WTC11 (cell line): ENCODE measurements at regions not wholly inside any gene's neighbourhood (a gene's known extent, or its start where the extent isn't known, plus 50 kb on each side); places are given as distances from the start of the nearest gene placed in this dataset.

Experiments used
- ATAC-seq: fragments of 200-7000 bp; cut with Tn5 transposase; 2 replicates; pipeline ENCODE4 v1.10.0; 2021; ENCODE audit warnings: mild to moderate bottlenecking, moderate library complexity
- CTCF ChIA-PET: fragments of 300-600 bp; sonication (Branson Sonifier 250); formaldehyde crosslinking; loops from one replicate; lab custom pipeline; 2021; ENCODE audit warnings: antibody characterized with exemption; lab: Charles Lee
- POLR2A ChIA-PET: fragments of 350-600 bp; sonication (Branson Sonifier 250); formaldehyde crosslinking; loops from one replicate; lab custom pipeline; 2021; ENCODE audit warnings: antibody characterized with exemption; lab: Charles Lee
- DNase-seq: peaks from one replicate; pipeline ENCODE4 v3.0.0; 2021; ENCODE audit warnings: low spot score
- H3K27ac Mint-ChIP-seq: 2 replicates; pipeline ENCODE4 v1.8.0; 2021; ENCODE audit warnings: mixed read lengths
- H3K27me3 Mint-ChIP-seq: 2 replicates; pipeline ENCODE4 v1.8.0; 2021; ENCODE audit warnings: low read depth, mild to moderate bottlenecking, moderate library complexity, mixed read lengths
- H3K36me3 Mint-ChIP-seq: 2 replicates; pipeline ENCODE4 v1.8.0; 2021; ENCODE audit warnings: mixed read lengths
- H3K4me1 Mint-ChIP-seq: 2 replicates; pipeline ENCODE4 v1.8.0; 2022; ENCODE audit warnings: mixed read lengths
- H3K4me3 Mint-ChIP-seq: 2 replicates; pipeline ENCODE4 v1.8.0; 2021; ENCODE audit warnings: mild to moderate bottlenecking, moderate library complexity, mixed read lengths
- H3K9me3 Mint-ChIP-seq: 2 replicates; pipeline ENCODE4 v1.8.0; 2021; ENCODE audit warnings: mixed read lengths
- ELF4 ChIP-seq: sonication (generic); formaldehyde crosslinking; IDR thresholded peaks from 2 replicates; pipeline ENCODE4 v1.8.1; 2022; ENCODE audit warnings: low read depth, mild to moderate bottlenecking, moderate library complexity, missing genetic modification reagents
- FOXP1 ChIP-seq: sonication (generic); formaldehyde crosslinking; IDR thresholded peaks from 2 replicates; pipeline ENCODE4 v1.8.0; 2022; ENCODE audit warnings: missing genetic modification reagents, mild to moderate bottlenecking, moderate library complexity, borderline replicate concordance
- IRF2 ChIP-seq: sonication (generic); formaldehyde crosslinking; IDR thresholded peaks from 2 replicates; pipeline ENCODE4 v1.8.0; 2022; ENCODE audit warnings: low read depth, missing genetic modification reagents, borderline replicate concordance
- NFYB ChIP-seq: sonication (generic); formaldehyde crosslinking; conservative IDR thresholded peaks from 2 replicates; pipeline ENCODE4 v1.8.0; 2022; ENCODE audit warnings: low read depth, missing genetic modification reagents
- NR3C1 ChIP-seq: sonication (generic); formaldehyde crosslinking; conservative IDR thresholded peaks from 2 replicates; pipeline ENCODE4 v1.8.1; 2023; ENCODE audit warnings: low read depth, mild to moderate bottlenecking, missing genetic modification reagents
- RORB ChIP-seq: fragments of 250-450 bp; sonication (Bioruptor Pico); IDR thresholded peaks from 2 replicates; pipeline ENCODE4 v1.9.0; 2021; ENCODE audit warnings: mild to moderate bottlenecking
- SMAD3 ChIP-seq: sonication (generic); formaldehyde crosslinking; IDR thresholded peaks from 2 replicates; pipeline ENCODE4 v1.8.0; 2022; ENCODE audit warnings: missing genetic modification reagents, mild to moderate bottlenecking, borderline replicate concordance
- SMAD4 ChIP-seq: sonication (generic); formaldehyde crosslinking; IDR thresholded peaks from 2 replicates; pipeline ENCODE4 v1.8.0; 2022; ENCODE audit warnings: mild to moderate bottlenecking, missing genetic modification reagents
- SOX15 ChIP-seq: fragments of 250-450 bp; sonication (Bioruptor Pico); IDR thresholded peaks from 2 replicates; pipeline ENCODE4 v1.9.0; 2021; ENCODE audit warnings: mild to moderate bottlenecking
- TCF7 ChIP-seq: sonication (generic); formaldehyde crosslinking; IDR thresholded peaks from 2 replicates; pipeline ENCODE4 v1.8.0; 2022; ENCODE audit warnings: mild to moderate bottlenecking, low read depth, missing genetic modification reagents, moderate library complexity
- TEAD1 ChIP-seq: sonication (generic); formaldehyde crosslinking; IDR thresholded peaks from 2 replicates; pipeline ENCODE4 v1.8.0; 2022; ENCODE audit warnings: mild to moderate bottlenecking, missing genetic modification reagents
- TP53 ChIP-seq: sonication (generic); formaldehyde crosslinking; IDR thresholded peaks from 2 replicates; pipeline ENCODE4 v1.8.1; 2023; ENCODE audit warnings: mild to moderate bottlenecking, missing genetic modification reagents
- ZBTB21 ChIP-seq: sonication (generic); formaldehyde crosslinking; IDR thresholded peaks from 2 replicates; pipeline ENCODE4 v1.8.1; 2023; ENCODE audit warnings: mild to moderate bottlenecking, missing genetic modification reagents, borderline replicate concordance
- ZNF121 ChIP-seq: sonication (generic); formaldehyde crosslinking; IDR thresholded peaks from 2 replicates; pipeline ENCODE4 v1.8.0; 2023; ENCODE audit warnings: missing genetic modification reagents
- ZNF138 ChIP-seq: sonication (generic); formaldehyde crosslinking; conservative IDR thresholded peaks from 2 replicates; pipeline ENCODE4 v1.8.1; 2022; ENCODE audit warnings: mild to moderate bottlenecking, moderate library complexity, missing genetic modification reagents
- ZNF232 ChIP-seq: sonication (generic); formaldehyde crosslinking; IDR thresholded peaks from 2 replicates; pipeline ENCODE4 v1.8.0; 2022; ENCODE audit warnings: mild to moderate bottlenecking, missing genetic modification reagents
- ZNF416 ChIP-seq: fragments of 250-450 bp; sonication (Bioruptor Pico); IDR thresholded peaks from 2 replicates; pipeline ENCODE4 v1.9.0; 2021; ENCODE audit warnings: mild to moderate bottlenecking, inconsistent platforms
- ZNF671 ChIP-seq: fragments of 250-450 bp; sonication (Bioruptor Pico); IDR thresholded peaks from 2 replicates; pipeline ENCODE4 v1.8.0; 2021; ENCODE audit warnings: mild to moderate bottlenecking
- TF ChIP-seq, protein P1 (sequence below): sonication (generic); formaldehyde crosslinking; IDR thresholded peaks from 2 replicates; pipeline ENCODE4 v1.8.0; 2022; ENCODE audit warnings: mild to moderate bottlenecking, missing genetic modification reagents
- TF ChIP-seq, protein P2 (sequence below): sonication (generic); formaldehyde crosslinking; IDR thresholded peaks from 2 replicates; pipeline ENCODE4 v1.8.0; 2023; ENCODE audit warnings: mild to moderate bottlenecking, missing genetic modification reagents
- TF ChIP-seq, protein P3 (sequence below): fragments of 250-450 bp; sonication (Bioruptor Pico); IDR thresholded peaks from 2 replicates; pipeline ENCODE4 v2.1.2; 2022; ENCODE audit warnings: mild to moderate bottlenecking, moderate library complexity
- TF ChIP-seq, protein P4 (sequence below): sonication (generic); formaldehyde crosslinking; IDR thresholded peaks from 2 replicates; pipeline ENCODE4 v1.8.0; 2022; ENCODE audit warnings: missing genetic modification reagents
- TF ChIP-seq, protein P5 (sequence below): sonication (generic); formaldehyde crosslinking; IDR thresholded peaks from 2 replicates; pipeline ENCODE4 v1.8.1; 2023; ENCODE audit warnings: mild to moderate bottlenecking, missing genetic modification reagents, moderate library complexity
- TF ChIP-seq, protein P6 (sequence below): sonication (generic); formaldehyde crosslinking; IDR thresholded peaks from 2 replicates; pipeline ENCODE4 v1.8.1; 2022; ENCODE audit warnings: mild to moderate bottlenecking, missing genetic modification reagents, moderate library complexity, borderline replicate concordance
- TF ChIP-seq, protein P7 (sequence below): sonication (generic); formaldehyde crosslinking; IDR thresholded peaks from 2 replicates; pipeline ENCODE4 v1.8.1; 2023; ENCODE audit warnings: mild to moderate bottlenecking, missing genetic modification reagents

DNA sequence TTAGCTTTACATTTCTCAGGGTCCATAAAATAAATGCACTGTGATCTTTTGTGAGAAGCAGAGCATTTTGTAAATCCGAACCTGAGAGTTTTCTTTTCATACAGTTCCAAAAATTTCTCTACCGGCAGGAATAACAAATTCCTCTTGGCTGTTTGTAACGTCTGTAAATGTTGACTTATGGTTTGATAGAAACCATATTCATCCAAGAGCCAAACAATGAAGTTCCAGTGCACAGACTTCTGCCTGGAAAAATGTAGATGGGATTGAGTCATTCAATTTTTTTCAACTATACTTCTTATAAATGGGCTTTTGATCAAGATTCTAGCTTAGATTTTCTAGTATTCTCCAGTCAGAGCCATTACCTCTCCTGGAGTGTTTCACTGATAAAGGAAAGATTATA is 530.6 kb downstream of the TFEC start:
- H3K27ac Mint-ChIP-seq: no peak overlapping the region
- DNase-seq (no peak), ATAC-seq (no peak)
- no peaks in the 10 kb centered on the region for H3K27me3 Mint-ChIP-seq
- TF ChIP-seq ZNF416 (CRISPR knock-in tag) (no peak), ELF4 (no peak), ZNF138 (CRISPR knock-in tag) (no peak), TP53 (no peak), ZNF671 (CRISPR knock-in tag) (no peak), FOXP1 (CRISPR knock-in tag) (no peak), SMAD3 (CRISPR knock-in tag) (no peak), SOX15 (CRISPR knock-in tag) (no peak), RORB (CRISPR knock-in tag) (no peak)
- TF ChIP-seq, protein P1, sequence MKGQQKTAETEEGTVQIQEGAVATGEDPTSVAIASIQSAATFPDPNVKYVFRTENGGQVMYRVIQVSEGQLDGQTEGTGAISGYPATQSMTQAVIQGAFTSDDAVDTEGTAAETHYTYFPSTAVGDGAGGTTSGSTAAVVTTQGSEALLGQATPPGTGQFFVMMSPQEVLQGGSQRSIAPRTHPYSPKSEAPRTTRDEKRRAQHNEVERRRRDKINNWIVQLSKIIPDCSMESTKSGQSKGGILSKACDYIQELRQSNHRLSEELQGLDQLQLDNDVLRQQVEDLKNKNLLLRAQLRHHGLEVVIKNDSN (CRISPR knock-in tag): no peak
- ChIA-PET CTCF (no interaction called here), POLR2A (no interaction called here)
- peaks cover 31% of the 10 kb centered on the region for H3K9me3 Mint-ChIP-seq
- H3K4me1 Mint-ChIP-seq: peaks cover 20% of the 10 kb centered on the region
- H3K36me3 Mint-ChIP-seq: peaks cover 22% of the 10 kb centered on the region
- H3K4me3 Mint-ChIP-seq: no peak overlapping the region

DNA sequence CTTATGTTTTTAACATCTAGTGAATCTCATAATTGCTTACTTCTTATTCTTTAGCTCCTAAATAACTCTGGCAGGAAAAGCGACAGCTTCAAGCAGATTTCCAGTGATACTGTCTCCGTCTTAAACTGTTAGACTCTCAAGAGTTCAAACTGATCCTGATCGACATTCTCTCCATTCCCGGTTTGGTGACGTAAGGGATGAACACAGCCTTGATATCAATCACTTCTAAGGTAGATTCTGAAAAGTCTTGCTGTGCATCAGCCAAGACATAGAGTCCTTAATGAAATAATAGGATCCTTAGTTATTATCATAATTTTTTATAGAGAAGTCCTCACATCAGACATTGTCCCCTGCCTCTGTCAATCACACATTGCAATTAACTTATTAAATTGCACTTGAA is 534.6 kb downstream of the TFEC start:
- CTCF ChIA-PET: no interaction called here
- no peak overlapping the region for H3K27ac Mint-ChIP-seq
- POLR2A ChIA-PET: no interaction called here
- no peaks in the 10 kb centered on the region for H3K9me3 Mint-ChIP-seq
- ATAC-seq (no peak), DNase-seq (no peak)
- no peak overlapping the region for H3K4me3 Mint-ChIP-seq
- no peaks in the 10 kb centered on the region for H3K27me3 Mint-ChIP-seq
- H3K4me1 Mint-ChIP-seq: peaks cover 23% of the 10 kb centered on the region
- H3K36me3 Mint-ChIP-seq: no peaks in the 10 kb centered on the region
- no peak for TF ChIP-seq RORB (CRISPR knock-in tag)
- no peak for TF ChIP-seq ZNF121 (CRISPR knock-in tag)
- TF ChIP-seq ZBTB21 (CRISPR knock-in tag): no peak
- TF ChIP-seq, protein P2, sequence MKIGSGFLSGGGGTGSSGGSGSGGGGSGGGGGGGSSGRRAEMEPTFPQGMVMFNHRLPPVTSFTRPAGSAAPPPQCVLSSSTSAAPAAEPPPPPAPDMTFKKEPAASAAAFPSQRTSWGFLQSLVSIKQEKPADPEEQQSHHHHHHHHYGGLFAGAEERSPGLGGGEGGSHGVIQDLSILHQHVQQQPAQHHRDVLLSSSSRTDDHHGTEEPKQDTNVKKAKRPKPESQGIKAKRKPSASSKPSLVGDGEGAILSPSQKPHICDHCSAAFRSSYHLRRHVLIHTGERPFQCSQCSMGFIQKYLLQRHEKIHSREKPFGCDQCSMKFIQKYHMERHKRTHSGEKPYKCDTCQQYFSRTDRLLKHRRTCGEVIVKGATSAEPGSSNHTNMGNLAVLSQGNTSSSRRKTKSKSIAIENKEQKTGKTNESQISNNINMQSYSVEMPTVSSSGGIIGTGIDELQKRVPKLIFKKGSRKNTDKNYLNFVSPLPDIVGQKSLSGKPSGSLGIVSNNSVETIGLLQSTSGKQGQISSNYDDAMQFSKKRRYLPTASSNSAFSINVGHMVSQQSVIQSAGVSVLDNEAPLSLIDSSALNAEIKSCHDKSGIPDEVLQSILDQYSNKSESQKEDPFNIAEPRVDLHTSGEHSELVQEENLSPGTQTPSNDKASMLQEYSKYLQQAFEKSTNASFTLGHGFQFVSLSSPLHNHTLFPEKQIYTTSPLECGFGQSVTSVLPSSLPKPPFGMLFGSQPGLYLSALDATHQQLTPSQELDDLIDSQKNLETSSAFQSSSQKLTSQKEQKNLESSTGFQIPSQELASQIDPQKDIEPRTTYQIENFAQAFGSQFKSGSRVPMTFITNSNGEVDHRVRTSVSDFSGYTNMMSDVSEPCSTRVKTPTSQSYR: no peak
- TF ChIP-seq ZNF232 (CRISPR knock-in tag): no peak
- TF ChIP-seq, protein P3, sequence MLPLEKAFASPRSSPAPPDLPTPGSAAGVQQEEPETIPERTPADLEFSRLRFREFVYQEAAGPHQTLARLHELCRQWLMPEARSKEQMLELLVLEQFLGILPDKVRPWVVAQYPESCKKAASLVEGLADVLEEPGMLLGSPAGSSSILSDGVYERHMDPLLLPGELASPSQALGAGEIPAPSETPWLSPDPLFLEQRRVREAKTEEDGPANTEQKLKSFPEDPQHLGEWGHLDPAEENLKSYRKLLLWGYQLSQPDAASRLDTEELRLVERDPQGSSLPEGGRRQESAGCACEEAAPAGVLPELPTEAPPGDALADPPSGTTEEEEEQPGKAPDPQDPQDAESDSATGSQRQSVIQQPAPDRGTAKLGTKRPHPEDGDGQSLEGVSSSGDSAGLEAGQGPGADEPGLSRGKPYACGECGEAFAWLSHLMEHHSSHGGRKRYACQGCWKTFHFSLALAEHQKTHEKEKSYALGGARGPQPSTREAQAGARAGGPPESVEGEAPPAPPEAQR (CRISPR knock-in tag): no peak
- TF ChIP-seq, protein P4, sequence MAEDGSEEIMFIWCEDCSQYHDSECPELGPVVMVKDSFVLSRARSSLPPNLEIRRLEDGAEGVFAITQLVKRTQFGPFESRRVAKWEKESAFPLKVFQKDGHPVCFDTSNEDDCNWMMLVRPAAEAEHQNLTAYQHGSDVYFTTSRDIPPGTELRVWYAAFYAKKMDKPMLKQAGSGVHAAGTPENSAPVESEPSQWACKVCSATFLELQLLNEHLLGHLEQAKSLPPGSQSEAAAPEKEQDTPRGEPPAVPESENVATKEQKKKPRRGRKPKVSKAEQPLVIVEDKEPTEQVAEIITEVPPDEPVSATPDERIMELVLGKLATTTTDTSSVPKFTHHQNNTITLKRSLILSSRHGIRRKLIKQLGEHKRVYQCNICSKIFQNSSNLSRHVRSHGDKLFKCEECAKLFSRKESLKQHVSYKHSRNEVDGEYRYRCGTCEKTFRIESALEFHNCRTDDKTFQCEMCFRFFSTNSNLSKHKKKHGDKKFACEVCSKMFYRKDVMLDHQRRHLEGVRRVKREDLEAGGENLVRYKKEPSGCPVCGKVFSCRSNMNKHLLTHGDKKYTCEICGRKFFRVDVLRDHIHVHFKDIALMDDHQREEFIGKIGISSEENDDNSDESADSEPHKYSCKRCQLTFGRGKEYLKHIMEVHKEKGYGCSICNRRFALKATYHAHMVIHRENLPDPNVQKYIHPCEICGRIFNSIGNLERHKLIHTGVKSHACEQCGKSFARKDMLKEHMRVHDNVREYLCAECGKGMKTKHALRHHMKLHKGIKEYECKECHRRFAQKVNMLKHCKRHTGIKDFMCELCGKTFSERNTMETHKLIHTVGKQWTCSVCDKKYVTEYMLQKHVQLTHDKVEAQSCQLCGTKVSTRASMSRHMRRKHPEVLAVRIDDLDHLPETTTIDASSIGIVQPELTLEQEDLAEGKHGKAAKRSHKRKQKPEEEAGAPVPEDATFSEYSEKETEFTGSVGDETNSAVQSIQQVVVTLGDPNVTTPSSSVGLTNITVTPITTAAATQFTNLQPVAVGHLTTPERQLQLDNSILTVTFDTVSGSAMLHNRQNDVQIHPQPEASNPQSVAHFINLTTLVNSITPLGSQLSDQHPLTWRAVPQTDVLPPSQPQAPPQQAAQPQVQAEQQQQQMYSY: no peak
- TF ChIP-seq NR3C1: no peak
- no peak for TF ChIP-seq TEAD1 (CRISPR knock-in tag)
- TF ChIP-seq, protein P5, sequence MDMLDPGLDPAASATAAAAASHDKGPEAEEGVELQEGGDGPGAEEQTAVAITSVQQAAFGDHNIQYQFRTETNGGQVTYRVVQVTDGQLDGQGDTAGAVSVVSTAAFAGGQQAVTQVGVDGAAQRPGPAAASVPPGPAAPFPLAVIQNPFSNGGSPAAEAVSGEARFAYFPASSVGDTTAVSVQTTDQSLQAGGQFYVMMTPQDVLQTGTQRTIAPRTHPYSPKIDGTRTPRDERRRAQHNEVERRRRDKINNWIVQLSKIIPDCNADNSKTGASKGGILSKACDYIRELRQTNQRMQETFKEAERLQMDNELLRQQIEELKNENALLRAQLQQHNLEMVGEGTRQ (CRISPR knock-in tag): no peak
- TF ChIP-seq, protein P6, sequence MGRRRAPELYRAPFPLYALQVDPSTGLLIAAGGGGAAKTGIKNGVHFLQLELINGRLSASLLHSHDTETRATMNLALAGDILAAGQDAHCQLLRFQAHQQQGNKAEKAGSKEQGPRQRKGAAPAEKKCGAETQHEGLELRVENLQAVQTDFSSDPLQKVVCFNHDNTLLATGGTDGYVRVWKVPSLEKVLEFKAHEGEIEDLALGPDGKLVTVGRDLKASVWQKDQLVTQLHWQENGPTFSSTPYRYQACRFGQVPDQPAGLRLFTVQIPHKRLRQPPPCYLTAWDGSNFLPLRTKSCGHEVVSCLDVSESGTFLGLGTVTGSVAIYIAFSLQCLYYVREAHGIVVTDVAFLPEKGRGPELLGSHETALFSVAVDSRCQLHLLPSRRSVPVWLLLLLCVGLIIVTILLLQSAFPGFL (CRISPR knock-in tag): no peak
- TF ChIP-seq, protein P7, sequence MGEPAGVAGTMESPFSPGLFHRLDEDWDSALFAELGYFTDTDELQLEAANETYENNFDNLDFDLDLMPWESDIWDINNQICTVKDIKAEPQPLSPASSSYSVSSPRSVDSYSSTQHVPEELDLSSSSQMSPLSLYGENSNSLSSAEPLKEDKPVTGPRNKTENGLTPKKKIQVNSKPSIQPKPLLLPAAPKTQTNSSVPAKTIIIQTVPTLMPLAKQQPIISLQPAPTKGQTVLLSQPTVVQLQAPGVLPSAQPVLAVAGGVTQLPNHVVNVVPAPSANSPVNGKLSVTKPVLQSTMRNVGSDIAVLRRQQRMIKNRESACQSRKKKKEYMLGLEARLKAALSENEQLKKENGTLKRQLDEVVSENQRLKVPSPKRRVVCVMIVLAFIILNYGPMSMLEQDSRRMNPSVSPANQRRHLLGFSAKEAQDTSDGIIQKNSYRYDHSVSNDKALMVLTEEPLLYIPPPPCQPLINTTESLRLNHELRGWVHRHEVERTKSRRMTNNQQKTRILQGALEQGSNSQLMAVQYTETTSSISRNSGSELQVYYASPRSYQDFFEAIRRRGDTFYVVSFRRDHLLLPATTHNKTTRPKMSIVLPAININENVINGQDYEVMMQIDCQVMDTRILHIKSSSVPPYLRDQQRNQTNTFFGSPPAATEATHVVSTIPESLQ (CRISPR knock-in tag): no peak
- no peak for TF ChIP-seq NFYB
- TF ChIP-seq SMAD4 (CRISPR knock-in tag): no peak
- no peak for TF ChIP-seq IRF2 (CRISPR knock-in tag)
- no peak for TF ChIP-seq TCF7 (CRISPR knock-in tag)
